ENCODE measurements at regions not wholly inside any gene's neighbourhood (a gene's known extent, or its start where the extent isn't known, plus 50 kb on each side); places are given as distances from the start of the nearest gene placed in this dataset.

- no peak for DNase-seq (ENCODE audit: extremely low read depth, insufficient read length)
- no peak for TF ChIP-seq CTCF (IDR thresholded peaks at IDR 0.05; ENCODE audit: insufficient read depth, low read length, poor library complexity, severe bottlenecking)
- Histone ChIP-seq H3K4me3 (replicated peaks; ENCODE audit: low read depth, low read length) (no peak overlapping the region), H3K27me3 (replicated peaks; ENCODE audit: control insufficient read depth, insufficient read depth, low read length) (no peaks in the 10 kb centered on the region), H3K36me3 (ENCODE audit: control insufficient read depth, insufficient read depth, low read length) (no peaks in the 10 kb centered on the region)
Measured at GRCh38 chr10:58885146-58885545, 291.3 kb upstream of the PHYHIPL start.

GRCh38 chr10:58885686-58886345 lies 290.6 kb upstream of the PHYHIPL start:
- no peaks in the 10 kb centered on the region for H3K27me3 ChIP-seq (replicated peaks; ENCODE audit: control insufficient read depth, insufficient read depth, low read length)
- TF ChIP-seq CTCF (IDR thresholded peaks at IDR 0.05; ENCODE audit: insufficient read depth, low read length, poor library complexity, severe bottlenecking), result no peak
- H3K36me3 ChIP-seq (ENCODE audit: control insufficient read depth, insufficient read depth, low read length), result no peaks in the 10 kb centered on the region
- no peak for DNase-seq (ENCODE audit: extremely low read depth, insufficient read length)
- H3K4me3 ChIP-seq (replicated peaks; ENCODE audit: low read depth, low read length), result no peak overlapping the region

GRCh38 chr10:58886406-58886805 lies 290.0 kb upstream of the PHYHIPL start:
- H3K36me3 ChIP-seq (ENCODE audit: control insufficient read depth, insufficient read depth, low read length), result no peaks in the 10 kb centered on the region
- no peak for DNase-seq (ENCODE audit: extremely low read depth, insufficient read length)
- no peak for TF ChIP-seq CTCF (IDR thresholded peaks at IDR 0.05; ENCODE audit: insufficient read depth, low read length, poor library complexity, severe bottlenecking)
- no peaks in the 10 kb centered on the region for H3K27me3 ChIP-seq (replicated peaks; ENCODE audit: control insufficient read depth, insufficient read depth, low read length)
- no peak overlapping the region for H3K4me3 ChIP-seq (replicated peaks; ENCODE audit: low read depth, low read length)

- Histone ChIP-seq H3K27me3 (replicated peaks; ENCODE audit: control insufficient read depth, insufficient read depth, low read length) (no peaks in the 10 kb centered on the region), H3K36me3 (ENCODE audit: control insufficient read depth, insufficient read depth, low read length) (no peaks in the 10 kb centered on the region), H3K4me3 (replicated peaks; ENCODE audit: low read depth, low read length) (no peak overlapping the region)
- no peak for TF ChIP-seq CTCF (IDR thresholded peaks at IDR 0.05; ENCODE audit: insufficient read depth, low read length, poor library complexity, severe bottlenecking)
- no peak for DNase-seq (ENCODE audit: extremely low read depth, insufficient read length)
Measured at GRCh38 chr10:58887474-58887873, 289.0 kb upstream of the PHYHIPL start.

- no peak overlapping the region for H3K4me3 ChIP-seq (replicated peaks; ENCODE audit: low read depth, low read length)
- no peaks in the 10 kb centered on the region for H3K36me3 ChIP-seq (ENCODE audit: control insufficient read depth, insufficient read depth, low read length)
- TF ChIP-seq CTCF (IDR thresholded peaks at IDR 0.05; ENCODE audit: insufficient read depth, low read length, poor library complexity, severe bottlenecking), result no peak
- no peak for DNase-seq (ENCODE audit: extremely low read depth, insufficient read length)
- no peaks in the 10 kb centered on the region for H3K27me3 ChIP-seq (replicated peaks; ENCODE audit: control insufficient read depth, insufficient read depth, low read length)
Measured at GRCh38 chr10:58888957-58889356, 287.5 kb upstream of the PHYHIPL start.

- H3K4me3 ChIP-seq (replicated peaks; ENCODE audit: low read depth, low read length), result no peak overlapping the region
- DNase-seq (ENCODE audit: extremely low read depth, insufficient read length), result no peak
- H3K36me3 ChIP-seq (ENCODE audit: control insufficient read depth, insufficient read depth, low read length), result no peaks in the 10 kb centered on the region
- H3K27me3 ChIP-seq (replicated peaks; ENCODE audit: control insufficient read depth, insufficient read depth, low read length), result no peaks in the 10 kb centered on the region
- TF ChIP-seq CTCF (IDR thresholded peaks at IDR 0.05; ENCODE audit: insufficient read depth, low read length, poor library complexity, severe bottlenecking), result no peak
Measured at GRCh38 chr10:58892031-58892531, 284.4 kb upstream of the PHYHIPL start.

All from GM06990 (cell line).